Pancreas (tissue), 10 donors: ENCODE measurements at regions not wholly inside any gene's neighbourhood (a gene's known extent, or its start where the extent isn't known, plus 50 kb on each side); places are given as distances from the start of the nearest gene placed in this dataset.
A peak's percentile ranks its signal among the peaks of the same experiment; 100 is the strongest.

Experiments
- ATAC-seq, 4 donors: fragments of 200-7000 bp; cut with Tn5 transposase; one replicate each; pipeline versions ENCODE4 v1.8.0 to v1.9.1; 2020; ENCODE audit warnings: mild to moderate bottlenecking in 4 of 4, moderate library complexity in 4 of 4
- DNase-seq, 6 donors: peaks; one replicate each; pipeline ENCODE4 v3.0.0-alpha.2; 2020
- FAIRE-seq: peaks from 2 replicates; lab custom pipeline; 2012; peaks lifted over from hg19 to GRCh38; lab: Jason Lieb, UNC
- H3K27ac ChIP-seq, 4 donors: fragments of 200-600 bp; sonication (generic); 1 replicate in 3 of 4; 2 replicates in 1 of 4; pipeline versions ENCODE4 v1.5.0 to v1.8.0; 2020
- H3K27me3 ChIP-seq, 4 donors: fragments of 200-600 bp; one replicate each; pipeline ENCODE4 v1.8.0; 2021
- H3K36me3 ChIP-seq, 3 donors: fragments of 200-600 bp; sonication (generic) in 1 of 3; one replicate each; pipeline versions ENCODE4 v1.5.0 to v1.8.0; 2020 to 2021
- H3K4me1 ChIP-seq, 3 donors: fragments of 200-600 bp; one replicate each; pipeline ENCODE4 v1.8.0; 2021
- H3K4me3 ChIP-seq, 4 donors: fragments of 200-600 bp; sonication (generic) in 2 of 4; one replicate each; pipeline versions ENCODE4 v1.5.0 to v1.8.0; 2020 to 2021
- H3K9me3 ChIP-seq, 4 donors: fragments of 200-600 bp; one replicate each; pipeline ENCODE4 v1.8.0; 2021
- WGBS, 2 donors: extraction: QIAGEN DNeasy Blood & Tissue Kit; methylation state at CpG; one replicate each; pipeline ENCODE4 v1.1.7; 2013; 5-methylcytosine and 5-hydroxymethylcytosine counted together
- intact Hi-C, 3 donors: fragments of 100-400 bp; cut with DNase I; formaldehyde crosslinking; loops; one replicate each; pipeline versions ENCODE4 v1.11.1 to v1.14.2; 2022
- TF ChIP-seq, protein P1 (sequence below), 4 donors: fragments of 200-600 bp; sonication (generic) in 3 of 4; IDR thresholded peaks; one replicate each; pipeline versions ENCODE4 v1.5.0 to v1.8.0; 2021; ENCODE audit warnings: antibody characterized with exemption in 4 of 4
- donor health status: healthy with polysubstance abuse.
- donor health status: DM: no; HTN: no; CAD: no; lungs with moderate emphysema.
- donor health status: DM: no; HTN: no; CAD: no.
- donor health status: control.
- donor health status: control.
- donor health status: Bipolar disorder and iron deficiency.
- donor health status: DM: yes; HTN: yes; CAD: no.
- donor health status: DM: no; HTN: no; CAD: no.
- donor health status: DM: no; HTN: no; CAD: no.
- donor health status: DM: yes; HTN: yes; CAD: no.

DNA sequence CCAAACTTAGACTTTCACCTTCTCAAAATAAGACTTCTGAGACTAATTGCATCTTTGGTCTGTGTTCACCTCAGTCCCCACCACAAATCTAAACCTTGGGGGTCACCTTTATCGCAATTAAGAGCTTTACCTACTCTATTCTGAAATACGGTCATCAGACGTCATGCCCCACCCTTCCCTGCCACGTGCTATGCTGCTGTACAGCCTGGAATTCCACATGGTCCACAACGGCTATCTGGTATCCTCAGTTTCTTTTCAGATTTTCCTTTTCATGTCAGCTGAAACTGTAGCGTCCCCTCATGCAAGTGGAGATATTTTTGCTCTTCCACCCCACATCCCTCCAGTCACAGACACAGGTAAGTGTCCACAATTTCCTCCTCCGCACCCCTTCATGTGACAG lies 511.1 kb downstream of the DIRAS2 start:
- ATAC-seq (no peak), FAIRE-seq (no peak), DNase-seq (no peak)
- intact Hi-C loops = no loop called here
- TF ChIP-seq, protein P1, sequence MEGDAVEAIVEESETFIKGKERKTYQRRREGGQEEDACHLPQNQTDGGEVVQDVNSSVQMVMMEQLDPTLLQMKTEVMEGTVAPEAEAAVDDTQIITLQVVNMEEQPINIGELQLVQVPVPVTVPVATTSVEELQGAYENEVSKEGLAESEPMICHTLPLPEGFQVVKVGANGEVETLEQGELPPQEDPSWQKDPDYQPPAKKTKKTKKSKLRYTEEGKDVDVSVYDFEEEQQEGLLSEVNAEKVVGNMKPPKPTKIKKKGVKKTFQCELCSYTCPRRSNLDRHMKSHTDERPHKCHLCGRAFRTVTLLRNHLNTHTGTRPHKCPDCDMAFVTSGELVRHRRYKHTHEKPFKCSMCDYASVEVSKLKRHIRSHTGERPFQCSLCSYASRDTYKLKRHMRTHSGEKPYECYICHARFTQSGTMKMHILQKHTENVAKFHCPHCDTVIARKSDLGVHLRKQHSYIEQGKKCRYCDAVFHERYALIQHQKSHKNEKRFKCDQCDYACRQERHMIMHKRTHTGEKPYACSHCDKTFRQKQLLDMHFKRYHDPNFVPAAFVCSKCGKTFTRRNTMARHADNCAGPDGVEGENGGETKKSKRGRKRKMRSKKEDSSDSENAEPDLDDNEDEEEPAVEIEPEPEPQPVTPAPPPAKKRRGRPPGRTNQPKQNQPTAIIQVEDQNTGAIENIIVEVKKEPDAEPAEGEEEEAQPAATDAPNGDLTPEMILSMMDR (IDR thresholded peaks at IDR 0.05) = no peak
- H3K4me3 ChIP-seq = no peak overlapping the region
- no peaks in the 10 kb centered on the region for H3K9me3 ChIP-seq
- no peaks in the 10 kb centered on the region for H3K4me1 ChIP-seq
- H3K36me3 ChIP-seq = no peaks in the 10 kb centered on the region
- WGBS, 2 donors = 55 to 73% methylated on average over 7 of the region's 7 CpGs
- no peaks in the 10 kb centered on the region for H3K27me3 ChIP-seq
- H3K27ac ChIP-seq = no peak overlapping the region

DNA sequence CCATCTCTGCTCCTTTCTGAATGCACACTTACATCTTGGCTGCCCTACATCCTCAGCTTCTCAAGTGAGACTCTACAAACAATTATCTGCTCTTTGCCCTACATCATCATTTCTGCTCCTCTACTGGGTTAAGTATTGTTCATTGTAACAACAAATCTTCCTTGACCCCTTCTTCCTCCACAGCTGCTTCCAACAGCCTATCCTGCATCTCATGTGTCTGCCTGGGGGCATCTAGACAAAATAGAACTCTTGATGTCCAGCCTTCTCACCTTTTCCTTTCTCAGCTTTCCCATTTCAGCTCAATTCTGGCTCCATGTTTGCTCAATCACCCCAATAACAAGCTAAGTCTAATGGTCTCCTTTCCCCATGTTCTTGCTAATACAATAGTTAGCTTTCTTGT lies 509.8 kb downstream of the DIRAS2 start:
- TF ChIP-seq, protein P1 (IDR thresholded peaks at IDR 0.05) = no peak
- FAIRE-seq = no peak
- no peaks in the 10 kb centered on the region for H3K9me3 ChIP-seq
- no peaks in the 10 kb centered on the region for H3K4me1 ChIP-seq
- H3K27me3 ChIP-seq = peaks cover 0 to 5% (median 0%) of the 10 kb centered on the region in 4 donors
- intact Hi-C loops = no loop called here
- ATAC-seq = no peak
- no peak overlapping the region for H3K27ac ChIP-seq
- no peaks in the 10 kb centered on the region for H3K36me3 ChIP-seq
- H3K4me3 ChIP-seq = no peak overlapping the region
- no peak for DNase-seq

DNA sequence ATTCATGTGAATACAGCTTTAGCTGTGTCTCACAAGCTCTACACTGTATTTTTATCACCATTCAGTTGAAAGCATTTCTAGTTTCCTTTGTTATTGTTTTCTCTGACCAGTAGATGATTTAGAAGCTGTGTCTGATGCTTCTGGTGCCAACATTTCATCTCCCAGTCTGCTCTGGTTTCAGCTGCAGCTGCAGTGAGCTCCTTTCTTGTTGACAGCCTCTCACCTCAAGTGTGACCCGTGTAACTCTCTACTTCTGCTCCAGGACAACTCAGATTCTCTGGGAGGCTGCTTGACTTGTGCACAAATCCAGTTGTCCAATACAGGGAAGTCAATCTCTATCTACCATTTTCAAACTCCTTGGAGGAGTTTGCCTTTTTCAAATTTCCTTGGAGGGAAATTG lies 504.8 kb downstream of the DIRAS2 start:
- ATAC-seq (no peak), FAIRE-seq (no peak), DNase-seq (no peak)
- Histone ChIP-seq H3K4me3 (no peak overlapping the region), H3K27me3 (peaks cover 0 to 5% (median 0%) of the 10 kb centered on the region in 4 donors), H3K9me3 (no peaks in the 10 kb centered on the region), H3K27ac (no peak overlapping the region), H3K4me1 (no peaks in the 10 kb centered on the region), H3K36me3 (no peaks in the 10 kb centered on the region)
- TF ChIP-seq, protein P1 (IDR thresholded peaks at IDR 0.05) = no peak
- WGBS, 2 donors = 57 to 62% methylated on average over 1 of the region's 1 CpG
- intact Hi-C loops = no loop called here

DNA sequence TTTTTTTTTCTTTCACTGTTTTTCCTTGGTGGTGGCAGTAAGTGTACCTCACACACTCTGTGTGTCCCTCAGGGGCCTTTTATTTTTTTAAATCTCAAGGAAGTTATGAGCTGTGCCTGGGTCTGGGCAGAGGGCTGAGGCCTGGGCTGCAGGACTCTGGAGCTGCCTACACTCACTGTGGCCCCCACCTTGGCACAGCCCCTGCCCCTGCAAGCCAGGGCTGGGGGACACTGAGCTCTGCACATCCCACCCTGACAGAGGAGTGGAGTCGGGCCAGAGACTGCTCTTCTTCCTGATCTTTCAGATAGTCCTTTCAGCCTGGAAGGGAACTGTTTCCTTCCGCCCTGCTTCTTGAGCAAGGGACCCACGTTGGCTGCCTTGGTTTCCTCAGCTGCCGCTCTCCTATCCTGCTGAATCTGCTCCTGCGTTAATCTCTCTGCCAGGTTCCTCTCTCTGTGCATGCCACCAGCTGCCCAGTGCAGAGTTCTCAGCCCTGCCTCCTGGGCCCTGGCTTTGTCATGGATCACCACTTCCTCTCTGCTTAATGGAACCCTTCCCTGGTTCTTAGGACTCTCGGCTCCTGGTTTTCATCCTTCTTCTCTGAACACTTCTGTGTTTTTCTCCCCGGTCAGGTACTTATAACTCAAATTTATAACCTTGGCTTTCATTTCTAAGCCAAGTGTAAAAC lies 502.3 kb downstream of the DIRAS2 start:
- H3K9me3 ChIP-seq = no peaks in the 10 kb centered on the region
- no peaks in the 10 kb centered on the region for H3K4me1 ChIP-seq
- intact Hi-C loops = no loop called here
- H3K27ac ChIP-seq = no peak overlapping the region
- DNase-seq = no peak
- peaks cover 0 to 5% (median 0%) of the 10 kb centered on the region in 4 donors for H3K27me3 ChIP-seq
- TF ChIP-seq, protein P1 (IDR thresholded peaks at IDR 0.05) = no peak
- no peak overlapping the region for H3K4me3 ChIP-seq
- no peak for ATAC-seq
- no peaks in the 10 kb centered on the region for H3K36me3 ChIP-seq
- 62% methylated on average over 7 of the region's 7 CpGs for WGBS, 2 donors
- no peak for FAIRE-seq

DNA sequence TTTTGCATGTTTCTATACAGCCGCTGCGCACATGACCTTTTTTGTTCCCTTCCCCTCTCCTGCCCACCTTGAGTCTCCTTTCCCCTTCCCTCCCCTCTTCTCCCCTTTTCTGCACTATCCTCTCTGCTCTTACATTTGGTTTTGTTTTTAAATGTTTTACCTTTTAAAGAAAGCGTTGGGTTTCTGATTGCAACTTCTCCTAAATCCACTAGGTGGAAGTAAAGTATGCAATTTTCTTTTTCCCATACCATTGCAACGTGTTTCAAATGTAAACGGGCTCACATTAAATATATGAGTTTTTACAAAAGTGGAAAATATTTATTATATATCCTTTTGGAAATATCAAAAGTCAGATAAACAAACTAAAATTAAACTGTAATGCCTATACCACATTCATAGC lies 500.9 kb downstream of the DIRAS2 start:
- ATAC-seq = peak; percentile 69 to 89 (median 83)
- DNase-seq = no peak
- WGBS, 2 donors = 24 to 27% methylated on average over 5 of the region's 5 CpGs

More for the DNA sequence above, 500.9 kb downstream of the DIRAS2 start:
- TF ChIP-seq, protein P1 (IDR thresholded peaks at IDR 0.05) = peak in 2 of 4 donors; percentile 27 to 46
- Histone ChIP-seq H3K27me3 (peaks cover 0 to 5% (median 0%) of the 10 kb centered on the region in 4 donors), H3K4me1 (no peaks in the 10 kb centered on the region), H3K36me3 (no peaks in the 10 kb centered on the region), H3K9me3 (no peaks in the 10 kb centered on the region), H3K4me3 (no peak overlapping the region), H3K27ac (no peak overlapping the region)
- FAIRE-seq = peak; percentile 94
- intact Hi-C loops = no loop called here
